ENCODE measurements at regions not wholly inside any gene's neighbourhood (a gene's known extent, or its start where the extent isn't known, plus 50 kb on each side); places are given as distances from the start of the nearest gene placed in this dataset.

GRCh38 chr10:26378861-26379294 is 59.3 kb upstream of the APBB1IP start:
- TF ChIP-seq EZH2phosphoT487 (IDR thresholded peaks at IDR 0.05; ENCODE audit: unreplicated experiment) (no peak), CTCF (conservative IDR thresholded peaks at IDR 0.05; ENCODE audit: low read depth in 2 of 2) (no peak), POLR2AphosphoS5 (IDR thresholded peaks at IDR 0.05; ENCODE audit: low read depth) (no peak), REST (IDR thresholded peaks at IDR 0.05; ENCODE audit: unreplicated experiment) (no peak), JUNB (IDR thresholded peaks at IDR 0.05; ENCODE audit: unreplicated experiment) (no peak), EZH2 (IDR thresholded peaks at IDR 0.05; ENCODE audit: low read depth, unreplicated experiment) (no peak), CREB1 (CRISPR knock-in tag; IDR thresholded peaks at IDR 0.05; ENCODE audit: low read depth) (no peak), ZNF331 (CRISPR knock-in tag; IDR thresholded peaks at IDR 0.05; ENCODE audit: low read depth) (no peak), NANOG (IDR thresholded peaks at IDR 0.05; ENCODE audit: borderline replicate concordance) (no peak), STAT1 (IDR thresholded peaks at IDR 0.05; ENCODE audit: unreplicated experiment) (no peak)

Data from GM23338 (cell line).